WTC11 (cell line): ENCODE measurements at regions not wholly inside any gene's neighbourhood (a gene's known extent, or its start where the extent isn't known, plus 50 kb on each side); places are given as distances from the start of the nearest gene placed in this dataset.

ENCODE experiments used
- ATAC-seq: fragments of 200-7000 bp; cut with Tn5 transposase; 2 replicates; pipeline ENCODE4 v1.10.0; 2021; ENCODE audit warnings: mild to moderate bottlenecking, moderate library complexity
- CTCF ChIA-PET: fragments of 300-600 bp; sonication (Branson Sonifier 250); formaldehyde crosslinking; loops from one replicate; lab custom pipeline; 2021; ENCODE audit warnings: antibody characterized with exemption; lab: Charles Lee
- POLR2A ChIA-PET: fragments of 350-600 bp; sonication (Branson Sonifier 250); formaldehyde crosslinking; loops from one replicate; lab custom pipeline; 2021; ENCODE audit warnings: antibody characterized with exemption; lab: Charles Lee
- DNase-seq: peaks from one replicate; pipeline ENCODE4 v3.0.0; 2021; ENCODE audit warnings: low spot score
- H3K27ac Mint-ChIP-seq: 2 replicates; pipeline ENCODE4 v1.8.0; 2021; ENCODE audit warnings: mixed read lengths
- H3K27me3 Mint-ChIP-seq: 2 replicates; pipeline ENCODE4 v1.8.0; 2021; ENCODE audit warnings: low read depth, mild to moderate bottlenecking, moderate library complexity, mixed read lengths
- H3K36me3 Mint-ChIP-seq: 2 replicates; pipeline ENCODE4 v1.8.0; 2021; ENCODE audit warnings: mixed read lengths
- H3K4me1 Mint-ChIP-seq: 2 replicates; pipeline ENCODE4 v1.8.0; 2022; ENCODE audit warnings: mixed read lengths
- H3K4me3 Mint-ChIP-seq: 2 replicates; pipeline ENCODE4 v1.8.0; 2021; ENCODE audit warnings: mild to moderate bottlenecking, moderate library complexity, mixed read lengths
- H3K9me3 Mint-ChIP-seq: 2 replicates; pipeline ENCODE4 v1.8.0; 2021; ENCODE audit warnings: mixed read lengths
- ARID4B ChIP-seq: sonication (generic); formaldehyde crosslinking; IDR thresholded peaks from 2 replicates; pipeline ENCODE4 v1.8.0; 2023; ENCODE audit warnings: missing genetic modification reagents, mild to moderate bottlenecking, borderline replicate concordance
- CREM ChIP-seq: sonication (generic); formaldehyde crosslinking; IDR thresholded peaks from 2 replicates; pipeline ENCODE4 v1.8.1; 2022; ENCODE audit warnings: mild to moderate bottlenecking, missing genetic modification reagents, moderate library complexity
- EMX1 ChIP-seq: fragments of 250-450 bp; sonication (Bioruptor Pico); IDR thresholded peaks from 2 replicates; pipeline ENCODE4 v1.8.0; 2021; ENCODE audit warnings: mild to moderate bottlenecking
- ESRRA ChIP-seq: sonication (generic); formaldehyde crosslinking; IDR thresholded peaks from 2 replicates; pipeline ENCODE4 v1.8.1; 2022; ENCODE audit warnings: mild to moderate bottlenecking, missing genetic modification reagents, borderline replicate concordance
- FOXP1 ChIP-seq: sonication (generic); formaldehyde crosslinking; IDR thresholded peaks from 2 replicates; pipeline ENCODE4 v1.8.0; 2022; ENCODE audit warnings: missing genetic modification reagents, mild to moderate bottlenecking, moderate library complexity, borderline replicate concordance
- GRHL2 ChIP-seq: fragments of 250-450 bp; sonication (Bioruptor Pico); IDR thresholded peaks from 2 replicates; pipeline ENCODE4 v1.8.0; 2022; ENCODE audit warnings: mild to moderate bottlenecking, moderate library complexity; ENCODE audit not compliant: insufficient replicate concordance, severe bottlenecking
- GTF2I ChIP-seq: fragments of 250-450 bp; sonication (Bioruptor Pico); conservative IDR thresholded peaks from 2 replicates; pipeline ENCODE4 v1.4.0; 2021; ENCODE audit warnings: mild to moderate bottlenecking
- JAZF1 ChIP-seq: fragments of 250-450 bp; sonication (Bioruptor Pico); IDR thresholded peaks from 2 replicates; pipeline ENCODE4 v1.9.0; 2021; ENCODE audit warnings: moderate library complexity, mild to moderate bottlenecking, inconsistent platforms
- MXD4 ChIP-seq: fragments of 250-450 bp; sonication (Bioruptor Pico); IDR thresholded peaks from 2 replicates; pipeline ENCODE4 v1.8.0; 2021; ENCODE audit warnings: mild to moderate bottlenecking, moderate library complexity, borderline replicate concordance
- NR2C2 ChIP-seq: sonication (generic); formaldehyde crosslinking; IDR thresholded peaks from 2 replicates; pipeline ENCODE4 v1.8.0; 2022; ENCODE audit warnings: mild to moderate bottlenecking, missing genetic modification reagents
- PREB ChIP-seq: sonication (generic); formaldehyde crosslinking; IDR thresholded peaks from 2 replicates; pipeline ENCODE4 v1.8.1; 2022; ENCODE audit warnings: mild to moderate bottlenecking, missing genetic modification reagents, moderate library complexity, borderline replicate concordance
- RELA ChIP-seq: sonication (generic); formaldehyde crosslinking; IDR thresholded peaks from 2 replicates; pipeline ENCODE4 v1.8.1; 2022; ENCODE audit warnings: missing genetic modification reagents, mild to moderate bottlenecking, borderline replicate concordance
- TP53 ChIP-seq: sonication (generic); formaldehyde crosslinking; IDR thresholded peaks from 2 replicates; pipeline ENCODE4 v1.8.1; 2023; ENCODE audit warnings: mild to moderate bottlenecking, missing genetic modification reagents
- ZBTB21 ChIP-seq: sonication (generic); formaldehyde crosslinking; IDR thresholded peaks from 2 replicates; pipeline ENCODE4 v1.8.1; 2023; ENCODE audit warnings: mild to moderate bottlenecking, missing genetic modification reagents, borderline replicate concordance
- ZBTB43 ChIP-seq: sonication (generic); formaldehyde crosslinking; IDR thresholded peaks from 2 replicates; pipeline ENCODE4 v1.8.1; 2023; ENCODE audit warnings: mild to moderate bottlenecking, missing genetic modification reagents
- ZMAT4 ChIP-seq: fragments of 250-450 bp; sonication (Bioruptor Pico); IDR thresholded peaks from 2 replicates; pipeline ENCODE4 v1.9.0; 2021; ENCODE audit warnings: mild to moderate bottlenecking
- ZNF263 ChIP-seq: sonication (generic); formaldehyde crosslinking; IDR thresholded peaks from 2 replicates; pipeline ENCODE4 v1.8.1; 2022; ENCODE audit warnings: low read depth, mild to moderate bottlenecking, moderate library complexity, missing genetic modification reagents
- ZNF317 ChIP-seq: sonication (generic); formaldehyde crosslinking; IDR thresholded peaks from 2 replicates; pipeline ENCODE4 v1.8.1; 2023; ENCODE audit warnings: low read depth, mild to moderate bottlenecking, moderate library complexity, missing genetic modification reagents, borderline replicate concordance

GRCh38 chr9:28946648-28947047 is 1373.4 kb upstream of the C9orf72 start (continued):
- no peak for TF ChIP-seq ZNF263 (CRISPR knock-in tag)

GRCh38 chr9:28951945-28952344 is 1378.7 kb upstream of the C9orf72 start:
- Mint-ChIP-seq H3K4me1 (peaks cover 26% of the 10 kb centered on the region), H3K27me3 (no peaks in the 10 kb centered on the region; the same call in 1 of the 2 replicates), H3K9me3 (peaks cover 30% of the 10 kb centered on the region), H3K27ac (no peak overlapping the region), H3K36me3 (peaks cover 17% of the 10 kb centered on the region), H3K4me3 (no peak overlapping the region)
- ATAC-seq = peak; percentile 47
- TF ChIP-seq GRHL2 (CRISPR knock-in tag) = no peak
- TF ChIP-seq ZBTB21 = no peak
- TF ChIP-seq ZBTB43 = no peak
- no peak for TF ChIP-seq JAZF1
- no peak for TF ChIP-seq ZNF263 (CRISPR knock-in tag)
- no peak for TF ChIP-seq ARID4B
- TF ChIP-seq TP53 (CRISPR knock-in tag) = no peak
- no peak for TF ChIP-seq FOXP1 (CRISPR knock-in tag)
- TF ChIP-seq ZNF317 = no peak
- TF ChIP-seq RELA (CRISPR knock-in tag) = no peak
- TF ChIP-seq ZMAT4 (CRISPR knock-in tag) = no peak
- no peak for TF ChIP-seq MXD4 (CRISPR knock-in tag)
- no peak for TF ChIP-seq CREM (CRISPR knock-in tag)
- TF ChIP-seq ESRRA (CRISPR knock-in tag) = no peak
- ChIA-PET CTCF (no interaction called here), POLR2A (interaction anchor here (0.8 kb wide), 1 partner anchor 18 kb away, joined by 3 read pairs; no protein-coding TSS in a partner anchor)
- no peak for DNase-seq

GRCh38 chr9:28956116-28956880 is 1383.0 kb upstream of the C9orf72 start:
- H3K36me3 Mint-ChIP-seq = peaks cover 4% of the 10 kb centered on the region; the same call in 1 of the 2 replicates
- H3K9me3 Mint-ChIP-seq = peaks cover 9% of the 10 kb centered on the region

More at GRCh38 chr9:28956116-28956880, 1383.0 kb upstream of the C9orf72 start:
- ATAC-seq = no peak
- peak overlapping the region; percentile 86 for H3K27ac Mint-ChIP-seq
- TF ChIP-seq GTF2I (no peak), FOXP1 (CRISPR knock-in tag) (no peak), ARID4B (no peak), NR2C2 (CRISPR knock-in tag) (no peak), ZNF263 (CRISPR knock-in tag) (no peak), PREB (CRISPR knock-in tag) (no peak), EMX1 (no peak)
- TF ChIP-seq, all 79 proteins: peak for 0
- Mint-ChIP-seq H3K27me3 (no peaks in the 10 kb centered on the region), H3K4me3 (no peak overlapping the region), H3K4me1 (peaks cover 54% of the 10 kb centered on the region)
- CTCF ChIA-PET = no interaction called here
- DNase-seq = no peak
- POLR2A ChIA-PET = no interaction called here
